ENCODE measurements at regions not wholly inside any gene's neighbourhood (a gene's known extent, or its start where the extent isn't known, plus 50 kb on each side); places are given as distances from the start of the nearest gene placed in this dataset.

DNA sequence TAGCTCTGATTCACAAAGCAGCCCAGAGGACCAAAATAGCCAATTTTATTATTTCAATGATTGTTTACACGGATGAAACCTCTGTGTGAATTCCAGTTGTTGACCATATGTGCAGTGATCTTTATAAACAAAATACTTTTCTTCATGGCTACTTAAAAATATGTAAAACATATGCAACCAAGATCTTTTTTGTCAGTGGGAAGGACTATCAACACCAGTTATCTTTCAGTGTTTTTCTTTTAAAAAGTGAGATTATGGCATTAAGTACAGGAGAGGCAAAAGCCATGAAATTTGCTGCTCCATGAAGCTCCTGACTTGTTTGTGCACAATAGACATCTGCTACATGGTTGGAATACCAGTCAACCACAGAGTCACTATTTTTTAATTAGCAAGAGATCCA is 184.4 kb downstream of the DKK2 start:
- TF ChIP-seq, protein P1, sequence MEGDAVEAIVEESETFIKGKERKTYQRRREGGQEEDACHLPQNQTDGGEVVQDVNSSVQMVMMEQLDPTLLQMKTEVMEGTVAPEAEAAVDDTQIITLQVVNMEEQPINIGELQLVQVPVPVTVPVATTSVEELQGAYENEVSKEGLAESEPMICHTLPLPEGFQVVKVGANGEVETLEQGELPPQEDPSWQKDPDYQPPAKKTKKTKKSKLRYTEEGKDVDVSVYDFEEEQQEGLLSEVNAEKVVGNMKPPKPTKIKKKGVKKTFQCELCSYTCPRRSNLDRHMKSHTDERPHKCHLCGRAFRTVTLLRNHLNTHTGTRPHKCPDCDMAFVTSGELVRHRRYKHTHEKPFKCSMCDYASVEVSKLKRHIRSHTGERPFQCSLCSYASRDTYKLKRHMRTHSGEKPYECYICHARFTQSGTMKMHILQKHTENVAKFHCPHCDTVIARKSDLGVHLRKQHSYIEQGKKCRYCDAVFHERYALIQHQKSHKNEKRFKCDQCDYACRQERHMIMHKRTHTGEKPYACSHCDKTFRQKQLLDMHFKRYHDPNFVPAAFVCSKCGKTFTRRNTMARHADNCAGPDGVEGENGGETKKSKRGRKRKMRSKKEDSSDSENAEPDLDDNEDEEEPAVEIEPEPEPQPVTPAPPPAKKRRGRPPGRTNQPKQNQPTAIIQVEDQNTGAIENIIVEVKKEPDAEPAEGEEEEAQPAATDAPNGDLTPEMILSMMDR (IDR thresholded peaks at IDR 0.05; ENCODE audit: low read length): no peak
- TF ChIP-seq EZH2 (optimal IDR thresholded peaks at IDR 0.05; ENCODE audit: low read depth, low read length): no peak

Measured in MM.1S (cell line).